Duodenal mucosa (tissue), 2 donors: ENCODE measurements at regions not wholly inside any gene's neighbourhood (a gene's known extent, or its start where the extent isn't known, plus 50 kb on each side); places are given as distances from the start of the nearest gene placed in this dataset.

Experiments
- H3K27ac ChIP-seq: one replicate; pipeline ENCODE4 v1.7.0; 2013; ENCODE audit warnings: low read depth, low read length
- H3K27me3 ChIP-seq, 2 donors: one replicate each; pipeline ENCODE4 v1.7.0; 2013; ENCODE audit warnings: low read length in 2 of 2, control low read depth in 1 of 2; ENCODE audit not compliant: insufficient read depth in 2 of 2, control insufficient read depth in 1 of 2
- H3K36me3 ChIP-seq, 2 donors: one replicate each; pipeline ENCODE4 v1.7.0; 2013; ENCODE audit warnings: low read length in 2 of 2, control low read depth in 1 of 2; ENCODE audit not compliant: insufficient read depth in 2 of 2, control insufficient read depth in 1 of 2
- H3K4me1 ChIP-seq, 2 donors: one replicate each; pipeline ENCODE4 v1.7.0; 2013; ENCODE audit warnings: low read length in 2 of 2, control low read depth in 1 of 2; ENCODE audit not compliant: insufficient read depth in 2 of 2, control insufficient read depth in 1 of 2
- H3K4me3 ChIP-seq, 2 donors: one replicate each; pipeline ENCODE4 v1.7.0; 2013; ENCODE audit warnings: low read length in 2 of 2, low read depth in 1 of 2
- H3K9ac ChIP-seq, 2 donors: one replicate each; pipeline ENCODE4 v1.7.0; 2013; ENCODE audit warnings: low read length in 2 of 2, low read depth in 1 of 2
- H3K9me3 ChIP-seq, 2 donors: one replicate each; pipeline ENCODE4 v1.7.0; 2013; ENCODE audit warnings: low read length in 2 of 2, control low read depth in 1 of 2; ENCODE audit not compliant: control insufficient read depth in 1 of 2

- peaks cover 13 to 30% of the 10 kb centered on the region in 2 donors for H3K4me1 ChIP-seq
- no peaks in the 10 kb centered on the region for H3K9me3 ChIP-seq
- no peak overlapping the region for H3K27ac ChIP-seq
- H3K36me3 ChIP-seq: no peaks in the 10 kb centered on the region
- H3K9ac ChIP-seq: no peak overlapping the region
- H3K27me3 ChIP-seq: no peaks in the 10 kb centered on the region
- no peak overlapping the region for H3K4me3 ChIP-seq
Measured at GRCh38 chr3:62926494-62926893, 51.3 kb upstream of the CADPS start.

GRCh38 chr3:62928256-62928655 lies 53.0 kb upstream of the CADPS start:
- no peaks in the 10 kb centered on the region for H3K9me3 ChIP-seq
- no peaks in the 10 kb centered on the region for H3K36me3 ChIP-seq
- H3K4me1 ChIP-seq: peaks cover 9 to 24% of the 10 kb centered on the region in 2 donors
- H3K9ac ChIP-seq: no peak overlapping the region
- no peak overlapping the region for H3K27ac ChIP-seq
- no peaks in the 10 kb centered on the region for H3K27me3 ChIP-seq
- no peak overlapping the region for H3K4me3 ChIP-seq

GRCh38 chr3:62929771-62930170 lies 54.6 kb upstream of the CADPS start:
- no peaks in the 10 kb centered on the region for H3K36me3 ChIP-seq
- H3K27me3 ChIP-seq: no peaks in the 10 kb centered on the region
- H3K9ac ChIP-seq: no peak overlapping the region
- no peaks in the 10 kb centered on the region for H3K9me3 ChIP-seq
- H3K27ac ChIP-seq: no peak overlapping the region
- H3K4me3 ChIP-seq: no peak overlapping the region
- H3K4me1 ChIP-seq: peaks cover 5 to 16% of the 10 kb centered on the region in 2 donors

- Histone ChIP-seq H3K27ac (no peak overlapping the region), H3K36me3 (no peaks in the 10 kb centered on the region), H3K4me1 (peaks cover 30 to 32% of the 10 kb centered on the region in 2 donors), H3K9ac (no peak overlapping the region), H3K9me3 (no peaks in the 10 kb centered on the region), H3K4me3 (no peak overlapping the region), H3K27me3 (no peaks in the 10 kb centered on the region)
Measured at GRCh38 chr3:62935793-62936192, 60.6 kb upstream of the CADPS start.

- no peaks in the 10 kb centered on the region for H3K36me3 ChIP-seq
- H3K4me3 ChIP-seq: no peak overlapping the region
- H3K4me1 ChIP-seq: peaks cover 30 to 32% of the 10 kb centered on the region in 2 donors
- no peak overlapping the region for H3K9ac ChIP-seq
- H3K27ac ChIP-seq: no peak overlapping the region
- H3K27me3 ChIP-seq: no peaks in the 10 kb centered on the region
- no peaks in the 10 kb centered on the region for H3K9me3 ChIP-seq
Measured at GRCh38 chr3:62936626-62937254, 61.5 kb upstream of the CADPS start.

GRCh38 chr3:62938583-62938982 lies 63.4 kb upstream of the CADPS start:
- H3K4me1 ChIP-seq: peaks cover 18 to 26% of the 10 kb centered on the region in 2 donors
- H3K27me3 ChIP-seq: no peaks in the 10 kb centered on the region
- H3K9ac ChIP-seq: no peak overlapping the region
- H3K36me3 ChIP-seq: no peaks in the 10 kb centered on the region
- no peaks in the 10 kb centered on the region for H3K9me3 ChIP-seq
- H3K4me3 ChIP-seq: no peak overlapping the region
- no peak overlapping the region for H3K27ac ChIP-seq

GRCh38 chr3:62939707-62940106 lies 64.5 kb upstream of the CADPS start:
- Histone ChIP-seq H3K27ac (no peak overlapping the region), H3K36me3 (no peaks in the 10 kb centered on the region), H3K27me3 (no peaks in the 10 kb centered on the region), H3K9ac (no peak overlapping the region), H3K4me3 (peak overlapping the region in 1 of 2 donors; percentile 37), H3K9me3 (no peaks in the 10 kb centered on the region), H3K4me1 (peaks cover 16 to 26% of the 10 kb centered on the region in 2 donors)

- Histone ChIP-seq H3K4me1 (peaks cover 9 to 20% of the 10 kb centered on the region in 2 donors), H3K9me3 (no peaks in the 10 kb centered on the region), H3K27me3 (no peaks in the 10 kb centered on the region), H3K9ac (no peak overlapping the region), H3K27ac (no peak overlapping the region), H3K36me3 (no peaks in the 10 kb centered on the region), H3K4me3 (no peak overlapping the region)
Measured at GRCh38 chr3:62940771-62941563, 65.8 kb upstream of the CADPS start.

GRCh38 chr3:62942227-62942626 lies 67.0 kb upstream of the CADPS start:
- Histone ChIP-seq H3K4me3 (no peak overlapping the region), H3K4me1 (peaks cover 0 to 10% of the 10 kb centered on the region in 2 donors), H3K36me3 (no peaks in the 10 kb centered on the region), H3K9me3 (no peaks in the 10 kb centered on the region), H3K27me3 (no peaks in the 10 kb centered on the region), H3K27ac (no peak overlapping the region), H3K9ac (no peak overlapping the region)

GRCh38 chr3:62942764-62943163 lies 67.5 kb upstream of the CADPS start:
- H3K4me3 ChIP-seq: no peak overlapping the region
- H3K36me3 ChIP-seq: no peaks in the 10 kb centered on the region
- peaks cover 0 to 10% of the 10 kb centered on the region in 2 donors for H3K4me1 ChIP-seq
- H3K27ac ChIP-seq: no peak overlapping the region
- H3K9ac ChIP-seq: no peak overlapping the region
- H3K27me3 ChIP-seq: no peaks in the 10 kb centered on the region
- no peaks in the 10 kb centered on the region for H3K9me3 ChIP-seq
